Smooth muscle cell (in vitro differentiated cells): ENCODE measurements at regions not wholly inside any gene's neighbourhood (a gene's known extent, or its start where the extent isn't known, plus 50 kb on each side); places are given as distances from the start of the nearest gene placed in this dataset.

ENCODE experiments used
- DNase-seq: peaks from one replicate; lab custom pipeline; 2025; ENCODE audit not compliant: unreplicated experiment; lab: John Stamatoyannopoulos, UW
- H2AFZ ChIP-seq: fragments of 200-600 bp; sonication (generic); 2 replicates; pipeline ENCODE4 v1.6.0; 2016; ENCODE audit warnings: antibody characterized with exemption, low read depth, mild to moderate bottlenecking
- H3F3A ChIP-seq: fragments of 200-600 bp; sonication (generic); 2 replicates; pipeline ENCODE4 v1.6.0; 2017; ENCODE audit warnings: antibody characterized with exemption, low read depth
- H3K27ac ChIP-seq: fragments of 200-600 bp; sonication (generic); 2 replicates; pipeline ENCODE4 v1.5.1; 2016; ENCODE audit warnings: low read depth, mild to moderate bottlenecking
- H3K27me3 ChIP-seq: fragments of 200-600 bp; sonication (generic); 2 replicates; pipeline ENCODE4 v1.6.1; 2016; ENCODE audit warnings: low read depth, mild to moderate bottlenecking
- H3K36me3 ChIP-seq: fragments of 200-600 bp; sonication (generic); 2 replicates; pipeline ENCODE4 v1.5.1; 2016; ENCODE audit warnings: low read depth
- H3K4me1 ChIP-seq: fragments of 200-600 bp; sonication (generic); 2 replicates; pipeline ENCODE4 v1.5.1; 2016; ENCODE audit warnings: low read depth
- H3K4me2 ChIP-seq: fragments of 200-600 bp; sonication (generic); 2 replicates; pipeline ENCODE4 v1.6.0; 2016; ENCODE audit warnings: mild to moderate bottlenecking
- H3K4me3 ChIP-seq: fragments of 200-600 bp; sonication (generic); 2 replicates; pipeline ENCODE4 v1.5.1; 2016; ENCODE audit warnings: mild to moderate bottlenecking
- H3K79me2 ChIP-seq: fragments of 200-600 bp; sonication (generic); 2 replicates; pipeline ENCODE4 v1.6.0; 2016; ENCODE audit warnings: low read depth, mild to moderate bottlenecking
- H3K9ac ChIP-seq: fragments of 200-600 bp; sonication (generic); 2 replicates; pipeline ENCODE4 v1.6.0; 2016; ENCODE audit warnings: low read depth
- H3K9me3 ChIP-seq: fragments of 200-600 bp; sonication (generic); replicated peaks from 2 replicates; pipeline ENCODE4 v1.5.1; 2016; ENCODE audit warnings: low read depth
- H4K20me1 ChIP-seq: fragments of 200-600 bp; sonication (generic); 2 replicates; pipeline ENCODE4 v1.6.0; 2016; ENCODE audit warnings: low read depth
- CTCF ChIP-seq: fragments of 200-600 bp; sonication (generic); IDR thresholded peaks from 2 replicates; pipeline ENCODE4 v1.5.1; 2017; ENCODE audit warnings: borderline replicate concordance, mild to moderate bottlenecking, antibody characterized with exemption; ENCODE audit not compliant: insufficient read depth, poor library complexity, severe bottlenecking
- WGBS: methylation state at CpG from one replicate; pipeline ENCODE4 v1.1.7; 2016; ENCODE audit warnings: low lambda C conversion rate; 5-methylcytosine and 5-hydroxymethylcytosine counted together

DNA sequence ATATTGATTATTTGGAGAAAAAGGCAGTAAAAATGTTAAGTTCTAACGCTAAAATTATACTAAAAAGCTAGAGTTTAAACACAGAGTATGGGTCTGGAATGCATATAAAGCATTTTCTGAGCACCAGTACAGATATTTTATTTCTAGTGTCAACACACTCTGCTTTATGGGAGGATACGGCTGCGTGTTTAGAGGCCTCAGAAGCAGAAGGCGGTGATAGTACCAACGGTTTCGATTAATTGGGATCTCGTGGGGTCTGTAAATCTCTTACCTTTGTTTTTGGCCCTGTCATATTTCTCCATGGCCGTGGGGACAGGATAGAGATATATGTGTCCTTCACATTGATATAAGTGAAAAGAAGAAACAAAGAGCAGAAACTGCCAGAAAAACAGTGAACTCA lies 206.8 kb upstream of the NTM start:
- Histone ChIP-seq H3F3A (no peaks in the 10 kb centered on the region), H3K4me1 (no peaks in the 10 kb centered on the region), H4K20me1 (no peaks in the 10 kb centered on the region), H3K9me3 (no peaks in the 10 kb centered on the region), H3K4me2 (no peak overlapping the region), H3K36me3 (no peaks in the 10 kb centered on the region), H3K4me3 (no peak overlapping the region), H3K27ac (no peak overlapping the region), H2AFZ (no peak overlapping the region), H3K9ac (no peak overlapping the region), H3K79me2 (no peaks in the 10 kb centered on the region), H3K27me3 (no peaks in the 10 kb centered on the region)
- DNase-seq: no peak
- TF ChIP-seq CTCF: no peak
- WGBS: 82% methylated on average over 8 of the region's 8 CpGs

GRCh38 chr11:131165036-131165435 lies 205.4 kb upstream of the NTM start:
- Histone ChIP-seq H3F3A (no peaks in the 10 kb centered on the region), H3K4me3 (no peak overlapping the region), H3K79me2 (no peaks in the 10 kb centered on the region), H3K4me2 (no peak overlapping the region), H3K36me3 (no peaks in the 10 kb centered on the region), H3K4me1 (no peaks in the 10 kb centered on the region), H2AFZ (no peak overlapping the region), H3K27me3 (no peaks in the 10 kb centered on the region), H3K9ac (no peak overlapping the region), H3K9me3 (no peaks in the 10 kb centered on the region), H3K27ac (no peak overlapping the region), H4K20me1 (no peaks in the 10 kb centered on the region)
- DNase-seq: no peak
- 62% methylated on average over 5 of the region's 5 CpGs for WGBS
- no peak for TF ChIP-seq CTCF

DNA sequence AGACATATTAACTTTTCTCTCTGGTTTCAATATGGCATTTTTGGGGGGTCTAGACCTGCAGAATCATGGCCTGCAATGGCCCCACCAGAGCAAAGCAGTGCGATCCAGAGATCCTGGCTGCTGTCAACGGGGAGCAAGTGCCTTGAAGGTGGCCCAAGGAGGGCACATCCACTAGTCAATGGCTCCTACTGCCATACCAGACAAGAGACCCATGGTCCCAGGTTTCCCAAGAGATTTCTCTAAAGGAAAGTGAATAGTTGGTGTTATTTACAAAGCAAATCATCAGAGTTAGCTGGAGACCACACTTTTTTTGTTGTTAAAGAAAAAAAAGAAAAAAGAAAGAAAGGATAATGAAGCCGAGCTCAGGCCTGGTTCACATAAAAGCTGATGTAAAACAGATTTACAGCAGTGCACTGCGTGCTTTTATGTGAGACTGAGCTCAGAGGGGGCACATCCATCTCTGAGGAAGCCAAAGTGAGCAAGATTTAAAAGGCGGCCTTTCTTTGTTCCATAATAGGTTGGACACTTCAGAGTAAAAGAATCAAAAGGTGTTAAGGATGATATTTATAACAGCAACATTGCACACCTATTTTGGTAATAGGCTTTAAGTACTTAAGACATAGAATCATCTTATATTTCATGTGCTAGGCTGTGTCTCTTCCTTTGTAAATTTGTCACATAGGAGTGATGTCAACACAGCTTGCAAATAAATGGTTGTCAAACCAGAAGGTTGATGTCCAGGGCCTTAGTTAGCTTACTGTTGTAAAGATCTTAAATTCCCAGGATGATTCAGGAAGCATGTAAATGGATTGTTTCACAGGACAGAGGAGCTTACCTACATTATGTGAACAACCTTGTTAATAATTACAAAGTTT lies 201.3 kb upstream of the NTM start:
- no peak for TF ChIP-seq CTCF
- 76% methylated on average over 5 of the region's 5 CpGs for WGBS
- Histone ChIP-seq H3K9ac (no peak overlapping the region), H3K9me3 (no peaks in the 10 kb centered on the region), H3K4me3 (no peak overlapping the region), H3K79me2 (no peaks in the 10 kb centered on the region), H3K27me3 (no peaks in the 10 kb centered on the region), H3K36me3 (no peaks in the 10 kb centered on the region), H3K27ac (no peak overlapping the region), H2AFZ (no peak overlapping the region), H3F3A (no peaks in the 10 kb centered on the region), H3K4me2 (no peak overlapping the region), H4K20me1 (no peaks in the 10 kb centered on the region), H3K4me1 (no peaks in the 10 kb centered on the region)
- no peak for DNase-seq

GRCh38 chr11:131172011-131172410 lies 198.4 kb upstream of the NTM start:
- no peak for DNase-seq
- Histone ChIP-seq H3K4me3 (no peak overlapping the region), H4K20me1 (no peaks in the 10 kb centered on the region), H3K9me3 (no peaks in the 10 kb centered on the region), H3K79me2 (no peaks in the 10 kb centered on the region), H2AFZ (no peak overlapping the region), H3K27ac (no peak overlapping the region), H3K36me3 (no peaks in the 10 kb centered on the region), H3K9ac (no peak overlapping the region), H3K4me1 (no peaks in the 10 kb centered on the region), H3K4me2 (no peak overlapping the region), H3K27me3 (no peaks in the 10 kb centered on the region), H3F3A (no peaks in the 10 kb centered on the region)
- 48% methylated on average over 2 of the region's 2 CpGs for whole genome bisulfite sequencing
- TF ChIP-seq CTCF: no peak
